ENCODE measurements at regions not wholly inside any gene's neighbourhood (a gene's known extent, or its start where the extent isn't known, plus 50 kb on each side); places are given as distances from the start of the nearest gene placed in this dataset.

DNA sequence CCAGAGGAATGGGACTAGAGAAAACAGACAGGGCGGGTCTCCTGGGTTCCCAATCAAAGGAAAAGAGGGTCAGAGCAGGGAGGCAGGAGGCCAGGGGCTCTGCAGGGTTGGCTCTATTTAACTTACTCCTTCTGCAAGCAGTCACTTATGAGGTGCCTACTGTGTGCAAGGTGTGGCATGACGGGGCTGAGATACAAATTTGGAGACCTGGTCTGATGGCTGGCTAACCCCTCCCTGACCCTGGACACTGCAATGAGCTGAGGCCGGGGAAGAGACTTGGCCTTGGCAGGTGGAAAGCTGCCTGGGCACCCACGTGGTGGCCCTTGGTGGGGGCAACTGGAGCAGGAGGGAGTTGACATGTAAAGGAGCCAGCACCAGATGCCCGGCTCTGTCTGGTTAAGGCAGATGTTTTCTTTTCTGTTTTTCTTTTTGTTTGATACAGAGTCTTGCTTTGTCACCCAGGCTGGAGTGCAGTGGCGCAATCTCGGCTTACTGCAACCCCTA is 148.5 kb upstream of the GATA6 start:
- no peak overlapping the region for H3K4me3 ChIP-seq (ENCODE audit: low read length)
- DNase-seq (ENCODE audit: low read depth), result no peak
- TF ChIP-seq, protein P1, sequence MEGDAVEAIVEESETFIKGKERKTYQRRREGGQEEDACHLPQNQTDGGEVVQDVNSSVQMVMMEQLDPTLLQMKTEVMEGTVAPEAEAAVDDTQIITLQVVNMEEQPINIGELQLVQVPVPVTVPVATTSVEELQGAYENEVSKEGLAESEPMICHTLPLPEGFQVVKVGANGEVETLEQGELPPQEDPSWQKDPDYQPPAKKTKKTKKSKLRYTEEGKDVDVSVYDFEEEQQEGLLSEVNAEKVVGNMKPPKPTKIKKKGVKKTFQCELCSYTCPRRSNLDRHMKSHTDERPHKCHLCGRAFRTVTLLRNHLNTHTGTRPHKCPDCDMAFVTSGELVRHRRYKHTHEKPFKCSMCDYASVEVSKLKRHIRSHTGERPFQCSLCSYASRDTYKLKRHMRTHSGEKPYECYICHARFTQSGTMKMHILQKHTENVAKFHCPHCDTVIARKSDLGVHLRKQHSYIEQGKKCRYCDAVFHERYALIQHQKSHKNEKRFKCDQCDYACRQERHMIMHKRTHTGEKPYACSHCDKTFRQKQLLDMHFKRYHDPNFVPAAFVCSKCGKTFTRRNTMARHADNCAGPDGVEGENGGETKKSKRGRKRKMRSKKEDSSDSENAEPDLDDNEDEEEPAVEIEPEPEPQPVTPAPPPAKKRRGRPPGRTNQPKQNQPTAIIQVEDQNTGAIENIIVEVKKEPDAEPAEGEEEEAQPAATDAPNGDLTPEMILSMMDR (conservative IDR thresholded peaks at IDR 0.05; ENCODE audit: low read depth, low read length), result no peak

DNA sequence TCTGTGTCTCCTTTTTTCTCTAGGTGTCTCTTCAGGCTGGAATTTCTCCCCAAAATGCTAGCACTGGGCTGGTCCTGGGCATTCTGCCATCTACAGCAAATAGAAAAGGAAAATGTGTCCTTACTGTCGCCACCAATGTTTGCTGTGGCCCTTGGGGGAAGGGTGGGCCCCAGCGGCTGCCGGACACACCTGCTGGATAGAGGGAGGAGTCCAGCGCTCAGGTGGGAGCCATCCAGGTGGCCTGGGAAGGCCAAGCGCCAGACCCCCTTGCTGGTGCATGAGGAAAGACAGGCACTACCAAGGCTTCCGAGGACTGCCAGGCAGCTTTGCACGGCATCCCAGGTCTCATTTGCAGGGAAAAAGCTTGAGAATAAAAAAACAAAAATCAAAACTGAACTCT is 147.7 kb upstream of the GATA6 start:
- TF ChIP-seq, protein P1 (conservative IDR thresholded peaks at IDR 0.05; ENCODE audit: low read depth, low read length), result no peak
- DNase-seq (ENCODE audit: low read depth), result no peak
- H3K4me3 ChIP-seq (ENCODE audit: low read length), result no peak overlapping the region

DNA sequence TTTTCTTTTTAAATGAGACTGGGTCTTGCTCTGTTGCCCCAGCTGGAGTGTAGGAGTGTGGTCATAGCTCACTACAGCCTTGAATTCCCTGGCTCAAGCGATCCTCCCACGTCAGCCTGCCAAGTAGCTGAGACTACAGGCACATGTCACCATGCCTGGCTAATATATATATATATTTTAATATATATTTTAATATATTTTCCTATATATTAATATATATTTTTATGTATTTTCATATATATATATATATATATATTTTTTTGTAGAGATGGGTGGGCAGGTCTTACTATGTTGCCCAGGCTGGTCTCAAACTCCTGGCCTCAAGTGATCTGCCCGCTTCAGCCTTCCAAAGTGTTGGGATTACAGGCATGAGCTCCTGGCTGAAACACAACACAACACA is 144.5 kb upstream of the GATA6 start:
- DNase-seq (ENCODE audit: low read depth), result no peak
- TF ChIP-seq, protein P1 (conservative IDR thresholded peaks at IDR 0.05; ENCODE audit: low read depth, low read length), result no peak
- H3K4me3 ChIP-seq (ENCODE audit: low read length), result no peak overlapping the region

DNA sequence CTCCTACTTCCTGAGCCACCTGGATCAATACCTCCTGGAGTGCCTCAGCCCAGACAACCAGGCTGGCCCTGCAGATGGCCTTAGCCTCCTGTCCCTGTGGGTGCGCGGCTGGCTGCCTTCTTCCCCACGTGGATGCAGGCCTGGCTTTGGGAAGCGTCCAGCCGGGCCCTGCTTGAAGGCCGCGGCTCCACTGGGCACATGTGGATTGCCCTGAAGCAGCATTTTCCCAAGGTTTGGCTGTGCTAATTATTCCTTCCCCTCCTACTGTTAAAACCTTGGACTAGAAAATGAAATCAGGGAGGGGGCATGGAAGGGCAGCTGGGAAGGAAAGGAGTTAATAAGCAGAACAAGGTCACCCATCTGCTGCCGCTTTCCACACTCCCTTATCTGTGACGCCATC is 143.0 kb upstream of the GATA6 start:
- DNase-seq (ENCODE audit: low read depth), result no peak
- H3K4me3 ChIP-seq (ENCODE audit: low read length), result no peak overlapping the region
- TF ChIP-seq, protein P1 (conservative IDR thresholded peaks at IDR 0.05; ENCODE audit: low read depth, low read length), result no peak

DNA sequence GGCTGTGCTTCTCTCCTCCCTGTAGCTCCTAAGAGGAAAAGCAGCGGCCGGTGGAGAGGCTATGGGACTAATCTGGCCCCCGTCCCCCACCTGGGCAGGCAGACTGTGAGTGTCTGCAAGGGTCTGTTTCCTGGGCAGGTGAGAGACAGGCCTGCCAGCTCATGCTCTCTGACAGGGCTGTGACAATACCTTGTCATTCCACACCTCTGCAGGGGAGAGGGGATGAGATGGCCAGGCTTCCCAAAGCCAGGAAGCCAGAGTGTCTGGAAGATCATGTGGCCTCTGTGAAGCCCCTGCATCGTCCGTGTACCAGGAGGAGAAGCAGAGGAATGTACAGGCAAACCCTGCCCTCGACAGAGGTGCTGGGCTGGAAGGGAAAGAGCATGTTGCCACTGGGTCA is 142.5 kb upstream of the GATA6 start:
- TF ChIP-seq, protein P1 (conservative IDR thresholded peaks at IDR 0.05; ENCODE audit: low read depth, low read length), result no peak
- H3K4me3 ChIP-seq (ENCODE audit: low read length), result no peak overlapping the region
- no peak for DNase-seq (ENCODE audit: low read depth)

DNA sequence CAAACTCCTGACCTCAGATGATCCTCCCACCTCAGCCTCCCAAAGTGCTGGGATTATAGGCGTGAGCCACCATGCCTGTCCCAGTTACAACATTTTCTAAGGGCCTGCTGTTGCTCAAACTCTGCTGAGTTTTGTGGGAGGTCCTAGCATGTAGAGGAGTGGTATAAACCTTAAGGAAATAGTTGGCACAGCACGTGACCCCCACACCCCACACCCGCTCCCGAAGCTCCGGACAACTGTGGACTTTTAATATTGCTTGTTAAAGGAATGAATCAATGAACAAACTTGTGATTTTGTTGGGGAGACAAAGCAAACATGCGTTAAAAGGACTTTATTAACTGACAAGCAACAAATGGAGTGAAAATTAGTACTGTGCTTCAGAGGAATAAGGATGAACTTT is 137.8 kb upstream of the GATA6 start:
- TF ChIP-seq, protein P1 (conservative IDR thresholded peaks at IDR 0.05; ENCODE audit: low read depth, low read length), result no peak
- no peak overlapping the region for H3K4me3 ChIP-seq (ENCODE audit: low read length)
- DNase-seq (ENCODE audit: low read depth), result no peak

DNA sequence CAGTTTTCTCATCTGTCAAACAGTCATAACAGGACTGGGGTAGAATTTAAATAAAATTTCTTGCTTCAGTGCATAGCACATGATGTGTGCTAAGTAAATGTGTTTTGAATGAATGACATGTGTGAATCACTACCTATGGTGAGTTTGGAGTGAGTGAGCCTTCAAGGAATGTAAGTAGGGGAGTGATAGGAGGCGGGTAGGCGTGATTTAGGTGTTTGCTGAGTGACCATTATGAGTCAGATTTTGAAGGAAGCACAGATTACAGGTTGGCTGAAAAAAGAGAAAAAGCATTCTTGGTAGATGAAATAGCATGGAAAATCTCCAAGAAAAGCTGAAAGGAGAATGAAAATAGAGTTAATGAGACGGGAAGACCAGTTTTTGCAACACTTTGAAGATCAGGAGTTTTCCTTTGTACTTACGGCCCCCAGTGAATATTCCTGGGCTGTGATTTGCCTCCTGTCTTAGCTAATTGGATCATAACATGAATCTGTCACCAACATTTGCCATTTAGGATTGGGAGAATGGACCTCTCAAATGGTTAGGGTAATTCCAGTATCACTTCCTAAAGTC is 136.9 kb upstream of the GATA6 start:
- DNase-seq (ENCODE audit: low read depth), result peak; percentile 92
- no peak overlapping the region for H3K4me3 ChIP-seq (ENCODE audit: low read length)

More for the DNA sequence above, 136.9 kb upstream of the GATA6 start:
- TF ChIP-seq, protein P1 (conservative IDR thresholded peaks at IDR 0.05; ENCODE audit: low read depth, low read length), result no peak
